Kidney epithelial cell (primary cell): ENCODE measurements at regions not wholly inside any gene's neighbourhood (a gene's known extent, or its start where the extent isn't known, plus 50 kb on each side); places are given as distances from the start of the nearest gene placed in this dataset.

ENCODE experiments used
- DNase-seq: peaks from one replicate; pipeline ENCODE4 v3.0.0-alpha.2; 2010; ENCODE audit warnings: low read depth
- H3K27me3 ChIP-seq: 2 replicates; pipeline ENCODE4 v1.6.0; 2011; ENCODE audit warnings: low read length; ENCODE audit not compliant: control insufficient read depth, insufficient read depth
- H3K36me3 ChIP-seq: 2 replicates; pipeline ENCODE4 v1.5.1; 2011; ENCODE audit warnings: low read length; ENCODE audit not compliant: control insufficient read depth, insufficient read depth
- H3K4me3 ChIP-seq: 2 replicates; pipeline ENCODE4 v1.5.1; 2011; ENCODE audit warnings: low read depth, mild to moderate bottlenecking, control low read depth, low read length
- CTCF ChIP-seq: IDR thresholded peaks from 2 replicates; pipeline ENCODE4 v1.5.1; 2011; ENCODE audit warnings: mild to moderate bottlenecking, moderate library complexity, low read length, control low read depth, inconsistent platforms; ENCODE audit not compliant: insufficient read depth, poor library complexity, severe bottlenecking

- TF ChIP-seq CTCF: no peak
- DNase-seq: no peak
- H3K27me3 ChIP-seq: no peaks in the 10 kb centered on the region
- no peaks in the 10 kb centered on the region for H3K36me3 ChIP-seq
- no peak overlapping the region for H3K4me3 ChIP-seq
These were observed 483.4 kb downstream of the NPHP4 start for GRCh38 chr1:5508669-5509330.

- no peak for DNase-seq
- no peak for TF ChIP-seq CTCF
- Histone ChIP-seq H3K27me3 (no peaks in the 10 kb centered on the region), H3K4me3 (no peak overlapping the region), H3K36me3 (no peaks in the 10 kb centered on the region)
These were observed 484.9 kb downstream of the NPHP4 start for GRCh38 chr1:5507340-5507739.

GRCh38 chr1:5506634-5507033 is 485.6 kb downstream of the NPHP4 start:
- no peak for DNase-seq
- Histone ChIP-seq H3K36me3 (no peaks in the 10 kb centered on the region), H3K4me3 (no peak overlapping the region), H3K27me3 (no peaks in the 10 kb centered on the region)
- no peak for TF ChIP-seq CTCF

- Histone ChIP-seq H3K4me3 (no peak overlapping the region), H3K36me3 (no peaks in the 10 kb centered on the region), H3K27me3 (no peaks in the 10 kb centered on the region)
- TF ChIP-seq CTCF: no peak
- no peak for DNase-seq
These were observed 486.3 kb downstream of the NPHP4 start for GRCh38 chr1:5505944-5506343.

GRCh38 chr1:5504364-5504740 is 487.9 kb downstream of the NPHP4 start:
- Histone ChIP-seq H3K4me3 (no peak overlapping the region), H3K27me3 (no peaks in the 10 kb centered on the region), H3K36me3 (no peaks in the 10 kb centered on the region)
- no peak for TF ChIP-seq CTCF
- DNase-seq: no peak

GRCh38 chr1:5503556-5504363 is 488.5 kb downstream of the NPHP4 start:
- H3K36me3 ChIP-seq: no peaks in the 10 kb centered on the region
- DNase-seq: no peak
- no peaks in the 10 kb centered on the region for H3K27me3 ChIP-seq
- no peak for TF ChIP-seq CTCF
- no peak overlapping the region for H3K4me3 ChIP-seq
